ENCODE measurements at regions not wholly inside any gene's neighbourhood (a gene's known extent, or its start where the extent isn't known, plus 50 kb on each side); places are given as distances from the start of the nearest gene placed in this dataset.

- intact Hi-C loops (cut with micrococcal nuclease; ENCODE audit: unreplicated experiment), result no loop called here
- no peak for TF ChIP-seq CTCF (IDR thresholded peaks at IDR 0.05; ENCODE audit: insufficient read depth in 1 of 2, low read depth in 1 of 2, low read length in 1 of 2, severe bottlenecking in 1 of 2, unreplicated experiment in 1 of 2)
- Mint-ChIP-seq H3K4me1 (ENCODE audit: low read depth, unreplicated experiment) (no peaks in the 10 kb centered on the region), H3K36me3 (ENCODE audit: insufficient read depth, unreplicated experiment) (no peaks in the 10 kb centered on the region), H3K27ac (ENCODE audit: unreplicated experiment) (no peak overlapping the region), H3K4me3 (ENCODE audit: unreplicated experiment) (no peak overlapping the region), H3K27me3 (ENCODE audit: insufficient read depth, unreplicated experiment) (peaks cover 5% of the 10 kb centered on the region), H3K9me3 (ENCODE audit: unreplicated experiment) (no peaks in the 10 kb centered on the region)
- Histone ChIP-seq H3K27me3 (replicated peaks; ENCODE audit: control insufficient read depth, insufficient read depth, low read length) (no peaks in the 10 kb centered on the region; the same call in none of the 2 replicates), H3K4me3 (ENCODE audit: low read depth, low read length) (no peak overlapping the region), H3K9me3 (no peaks in the 10 kb centered on the region), H3K36me3 (ENCODE audit: control insufficient read depth, insufficient read depth, low read length) (no peaks in the 10 kb centered on the region), H3K4me1 (no peaks in the 10 kb centered on the region)
- POLR2A ChIA-PET, result no interaction called here
- DNase-seq, result no peak
- CTCF ChIA-PET, result no interaction called here
- no TSS peak for BruUV-seq (replicated peaks)
Measured at GRCh38 chr10:124213471-124213870, 120.1 kb upstream of the CHST15 start.

- Mint-ChIP-seq H3K36me3 (ENCODE audit: insufficient read depth, unreplicated experiment) (no peaks in the 10 kb centered on the region), H3K9me3 (ENCODE audit: unreplicated experiment) (no peaks in the 10 kb centered on the region), H3K4me1 (ENCODE audit: low read depth, unreplicated experiment) (no peaks in the 10 kb centered on the region), H3K27ac (ENCODE audit: unreplicated experiment) (no peak overlapping the region), H3K27me3 (ENCODE audit: insufficient read depth, unreplicated experiment) (peaks cover 5% of the 10 kb centered on the region), H3K4me3 (ENCODE audit: unreplicated experiment) (no peak overlapping the region)
- no peak for DNase-seq
- 0 out of 2 replicates have a peak, but pooled peaks cover under 1% of the 10 kb centered on the region for H3K9me3 ChIP-seq
- H3K4me1 ChIP-seq, result no peaks in the 10 kb centered on the region
- intact Hi-C loops (cut with micrococcal nuclease; ENCODE audit: unreplicated experiment), result no loop called here
- no TSS peak for BruUV-seq (replicated peaks)
- TF ChIP-seq CTCF (IDR thresholded peaks at IDR 0.05; ENCODE audit: insufficient read depth in 1 of 2, low read depth in 1 of 2, low read length in 1 of 2, severe bottlenecking in 1 of 2, unreplicated experiment in 1 of 2), result no peak
- no peaks in the 10 kb centered on the region for H3K36me3 ChIP-seq (ENCODE audit: control insufficient read depth, insufficient read depth, low read length)
- H3K27me3 ChIP-seq (replicated peaks; ENCODE audit: control insufficient read depth, insufficient read depth, low read length), result no peaks in the 10 kb centered on the region; the same call in none of the 2 replicates
- ChIA-PET CTCF (no interaction called here), POLR2A (no interaction called here)
- no peak overlapping the region for H3K4me3 ChIP-seq (ENCODE audit: low read depth, low read length)
Measured at GRCh38 chr10:124212702-124213101, 119.3 kb upstream of the CHST15 start.

- no peaks in the 10 kb centered on the region for H3K36me3 ChIP-seq (ENCODE audit: control insufficient read depth, insufficient read depth, low read length)
- POLR2A ChIA-PET, result no interaction called here
- TF ChIP-seq CTCF (IDR thresholded peaks at IDR 0.05; ENCODE audit: insufficient read depth in 1 of 2, low read depth in 1 of 2, low read length in 1 of 2, severe bottlenecking in 1 of 2, unreplicated experiment in 1 of 2), result no peak
- no peaks in the 10 kb centered on the region; the same call in 1 of the 2 replicates for H3K27me3 ChIP-seq (replicated peaks; ENCODE audit: control insufficient read depth, insufficient read depth, low read length)
- BruUV-seq (replicated peaks), result no TSS peak
- no peaks in the 10 kb centered on the region for H3K4me1 ChIP-seq
- CTCF ChIA-PET, result no interaction called here
- Mint-ChIP-seq H3K4me3 (ENCODE audit: unreplicated experiment) (no peak overlapping the region), H3K36me3 (ENCODE audit: insufficient read depth, unreplicated experiment) (no peaks in the 10 kb centered on the region), H3K27ac (ENCODE audit: unreplicated experiment) (no peak overlapping the region), H3K9me3 (ENCODE audit: unreplicated experiment) (no peaks in the 10 kb centered on the region), H3K27me3 (ENCODE audit: insufficient read depth, unreplicated experiment) (peaks cover 5% of the 10 kb centered on the region), H3K4me1 (ENCODE audit: low read depth, unreplicated experiment) (no peaks in the 10 kb centered on the region)
- no peak overlapping the region for H3K4me3 ChIP-seq (ENCODE audit: low read depth, low read length)
- no peak for DNase-seq
- intact Hi-C loops (cut with micrococcal nuclease; ENCODE audit: unreplicated experiment), result no loop called here
- 0 out of 2 replicates have a peak, but pooled peaks cover 4% of the 10 kb centered on the region for H3K9me3 ChIP-seq
Measured at GRCh38 chr10:124211921-124212320, 118.5 kb upstream of the CHST15 start.
